ENCODE measurements at regions not wholly inside any gene's neighbourhood (a gene's known extent, or its start where the extent isn't known, plus 50 kb on each side); places are given as distances from the start of the nearest gene placed in this dataset.
"Not testable (repeated sequence)": the region's sequence is repeated elsewhere in the genome, so short reads cannot be mapped to it uniquely, and the experiment has no call there.

- POLR2A ChIA-PET: no interaction called here
- CTCF ChIA-PET: no interaction called here
Measured at GRCh38 chr4:54567327-54567726, 90.4 kb upstream of the KIT start.

- CTCF ChIA-PET: no interaction called here
- POLR2A ChIA-PET: no interaction called here
Measured at GRCh38 chr4:54568184-54568583, 89.6 kb upstream of the KIT start.

- ChIA-PET CTCF (no interaction called here), POLR2A (no interaction called here)
Measured at GRCh38 chr4:54570822-54571221, 86.9 kb upstream of the KIT start.

GRCh38 chr4:54571293-54572151, 86.2 kb upstream of the KIT start:
- POLR2A ChIA-PET: no interaction called here
- CTCF ChIA-PET: no interaction called here

- ChIA-PET CTCF (no interaction called here), POLR2A (no interaction called here)
Measured at GRCh38 chr4:54572152-54572542, 85.6 kb upstream of the KIT start.

- ChIA-PET CTCF (no interaction called here), POLR2A (no interaction called here)
Measured at GRCh38 chr4:54574500-54574899, 83.3 kb upstream of the KIT start.

GRCh38 chr4:54575919-54576318, 81.8 kb upstream of the KIT start:
- ChIA-PET POLR2A (no interaction called here), CTCF (no interaction called here)

- CTCF ChIA-PET: no interaction called here
- POLR2A ChIA-PET: no interaction called here
Measured at GRCh38 chr4:54581807-54582206, 76.0 kb upstream of the KIT start.

- POLR2A ChIA-PET: no interaction called here
- CTCF ChIA-PET: no interaction called here
Measured at GRCh38 chr4:54585321-54586000, 72.3 kb upstream of the KIT start.

GRCh38 chr4:54586320-54586955, 71.3 kb upstream of the KIT start:
- CTCF ChIA-PET: no interaction called here
- POLR2A ChIA-PET: no interaction called here

- POLR2A ChIA-PET: no interaction called here
- CTCF ChIA-PET: no interaction called here
Measured at GRCh38 chr4:54587107-54587891, 70.5 kb upstream of the KIT start.

GRCh38 chr4:54588404-54588803, 69.4 kb upstream of the KIT start:
- ChIA-PET POLR2A (no interaction called here), CTCF (no interaction called here)

GRCh38 chr4:54589586-54589985, 68.2 kb upstream of the KIT start:
- POLR2A ChIA-PET: no interaction called here
- CTCF ChIA-PET: no interaction called here

- ChIA-PET CTCF (no interaction called here), POLR2A (no interaction called here)
Measured at GRCh38 chr4:54593795-54594322, 63.9 kb upstream of the KIT start.

GRCh38 chr4:54596201-54596600, 61.6 kb upstream of the KIT start:
- POLR2A ChIA-PET: no interaction called here
- CTCF ChIA-PET: no interaction called here

GRCh38 chr4:54597678-54598077, 60.1 kb upstream of the KIT start:
- POLR2A ChIA-PET, CTCF ChIA-PET: not testable (repeated sequence)

- POLR2A ChIA-PET, CTCF ChIA-PET: not testable (repeated sequence)
Measured at GRCh38 chr4:54602175-54602574, 55.6 kb upstream of the KIT start.

GRCh38 chr4:54607067-54607466, 50.7 kb upstream of the KIT start:
- CTCF ChIA-PET: no interaction called here
- POLR2A ChIA-PET: no interaction called here

- POLR2A ChIA-PET: no interaction called here
- CTCF ChIA-PET: no interaction called here
Measured at GRCh38 chr4:54607521-54607920, 50.2 kb upstream of the KIT start.

Data from activated CD8-positive, alpha-beta memory T cell treated with anti-CD3 and anti-CD28 coated beads for 36 hours (primary cell).